ENCODE measurements at regions not wholly inside any gene's neighbourhood (a gene's known extent, or its start where the extent isn't known, plus 50 kb on each side); places are given as distances from the start of the nearest gene placed in this dataset.

DNA sequence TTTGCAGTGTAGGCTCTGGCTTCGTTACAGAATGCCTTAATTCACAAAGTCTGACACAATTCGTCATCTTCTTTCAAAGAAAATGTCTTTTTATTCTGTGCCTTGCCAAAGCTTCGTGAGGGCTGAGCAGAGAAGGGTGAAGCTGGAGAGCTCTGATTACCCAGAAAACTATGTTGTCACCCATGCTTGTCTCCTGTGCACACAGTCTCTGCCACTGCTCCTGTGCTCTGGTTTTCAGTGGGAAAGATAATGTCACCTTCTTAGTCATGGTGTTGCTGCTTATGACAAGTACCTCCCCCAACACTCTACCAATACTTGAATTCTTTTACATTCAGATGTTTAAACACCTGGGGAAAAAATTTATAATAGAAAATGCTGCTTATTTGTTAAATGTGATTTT is 509.2 kb upstream of the GRM7 start:
- Histone ChIP-seq H2AFZ (ENCODE audit: low read depth, low read length) (no peak overlapping the region), H3K27me3 (ENCODE audit: control insufficient read depth in 2 of 2, insufficient read depth in 2 of 2, low read length in 2 of 2) (no peaks in the 10 kb centered on the region), H3K4me1 (ENCODE audit: control insufficient read depth, extremely low read depth, insufficient read depth, low read length) (no peaks in the 10 kb centered on the region), H3K9ac (replicated peaks; ENCODE audit: extremely low read depth, insufficient read depth, low read length) (no peak overlapping the region), H3K9me1 (replicated peaks; ENCODE audit: control insufficient read depth, extremely low read depth, insufficient read depth, low read length) (no peaks in the 10 kb centered on the region), H3K79me2 (ENCODE audit: control insufficient read depth, insufficient read depth, low read length) (no peaks in the 10 kb centered on the region), H4K20me1 (replicated peaks; ENCODE audit: control insufficient read depth, extremely low read depth, insufficient read depth, low read length) (no peaks in the 10 kb centered on the region), H3K4me2 (ENCODE audit: insufficient read depth, low read length) (no peak overlapping the region), H3K36me3 (ENCODE audit: control insufficient read depth in 2 of 2, extremely low read depth in 1 of 2, insufficient read depth in 2 of 2, low read length in 2 of 2) (no peaks in the 10 kb centered on the region), H3K27ac (ENCODE audit: insufficient read depth, low read depth, low read length) (no peak overlapping the region), H3K4me3 (replicated peaks in 1 of 3; ENCODE audit: insufficient read depth in 1 of 3, low read depth in 1 of 3, low read length in 3 of 3) (no peak overlapping the region), H3K9me3 (replicated peaks; ENCODE audit: control insufficient read depth, insufficient read depth, low read length) (peaks cover 10% of the 10 kb centered on the region)
- FAIRE-seq = no peak
- intact Hi-C loops (cut with micrococcal nuclease) (no loop called here), dilution Hi-C loops (cut with MboI; ENCODE audit: extremely low pct_ligation_motif_present, low sequenced_read_pairs) (no loop called here)
- DNase-seq (ENCODE audit: low read depth, low spot score) = no peak
- TF ChIP-seq EZH2 (IDR thresholded peaks at IDR 0.05; ENCODE audit: borderline replicate concordance, low read depth, low read length, severe bottlenecking) = no peak
- TF ChIP-seq MYC (IDR thresholded peaks at IDR 0.05; ENCODE audit: low read depth, low read length) = no peak
- TF ChIP-seq JUN (IDR thresholded peaks at IDR 0.05; ENCODE audit: borderline replicate concordance, insufficient read depth, insufficient read length, low read depth) = no peak
- ChIA-PET CTCF (no interaction called here), POLR2A (no interaction called here)
- BruUV-seq (replicated peaks) = no TSS peak

DNA sequence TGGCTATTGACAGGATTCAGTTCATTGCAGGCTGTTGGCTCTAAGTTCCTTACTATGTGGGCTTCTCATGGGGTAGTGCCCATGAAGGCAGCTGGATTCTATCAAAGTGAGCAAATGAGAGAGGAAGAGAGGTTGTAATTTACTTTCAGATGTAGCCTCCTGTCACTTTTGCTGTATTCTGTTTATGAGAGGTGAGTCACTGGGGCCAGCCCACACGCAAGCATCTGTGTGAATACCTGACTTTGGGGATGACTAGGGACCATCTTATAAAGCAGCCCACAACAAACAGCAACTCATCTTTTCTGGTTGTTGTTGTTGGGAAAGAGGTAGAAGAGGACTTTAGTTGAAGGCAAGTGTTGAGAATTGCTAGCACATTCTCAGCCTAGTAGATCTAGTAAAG is 506.3 kb upstream of the GRM7 start:
- intact Hi-C loops (cut with micrococcal nuclease) = no loop called here

More for the DNA sequence above, 506.3 kb upstream of the GRM7 start:
- no peaks in the 10 kb centered on the region for H3K36me3 ChIP-seq (ENCODE audit: control insufficient read depth in 2 of 2, extremely low read depth in 1 of 2, insufficient read depth in 2 of 2, low read length in 2 of 2)
- no peak overlapping the region for H3K27ac ChIP-seq (ENCODE audit: insufficient read depth, low read depth, low read length)
- FAIRE-seq (no peak), DNase-seq (ENCODE audit: low read depth, low spot score) (no peak)
- H2AFZ ChIP-seq (ENCODE audit: low read depth, low read length) = no peak overlapping the region
- no peaks in the 10 kb centered on the region for H3K79me2 ChIP-seq (ENCODE audit: control insufficient read depth, insufficient read depth, low read length)
- ChIA-PET CTCF (no interaction called here), POLR2A (no interaction called here)
- BruUV-seq (replicated peaks) = no TSS peak
- no peak for TF ChIP-seq EZH2 (IDR thresholded peaks at IDR 0.05; ENCODE audit: borderline replicate concordance, low read depth, low read length, severe bottlenecking)
- TF ChIP-seq POLR2AphosphoS5 (IDR thresholded peaks at IDR 0.05; ENCODE audit: insufficient read depth, low read depth, low read length) = no peak
- TF ChIP-seq FOS (IDR thresholded peaks at IDR 0.05; ENCODE audit: borderline replicate concordance, insufficient read depth, low read length) = no peak
- no peak for TF ChIP-seq GATA2 (IDR thresholded peaks at IDR 0.05; ENCODE audit: insufficient read depth, insufficient read length, low read depth, low read length)
- no peak for TF ChIP-seq JUN (IDR thresholded peaks at IDR 0.05; ENCODE audit: borderline replicate concordance, insufficient read depth, insufficient read length, low read depth)
- TF ChIP-seq, protein P1, sequence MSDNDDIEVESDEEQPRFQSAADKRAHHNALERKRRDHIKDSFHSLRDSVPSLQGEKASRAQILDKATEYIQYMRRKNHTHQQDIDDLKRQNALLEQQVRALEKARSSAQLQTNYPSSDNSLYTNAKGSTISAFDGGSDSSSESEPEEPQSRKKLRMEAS (IDR thresholded peaks at IDR 0.05; ENCODE audit: insufficient read depth, insufficient read length) = no peak
- no peak for TF ChIP-seq MYC (IDR thresholded peaks at IDR 0.05; ENCODE audit: low read depth, low read length)
- no peak for TF ChIP-seq POLR2A (IDR thresholded peaks at IDR 0.05; ENCODE audit: low read depth, low read length)
- TF ChIP-seq, protein P2, sequence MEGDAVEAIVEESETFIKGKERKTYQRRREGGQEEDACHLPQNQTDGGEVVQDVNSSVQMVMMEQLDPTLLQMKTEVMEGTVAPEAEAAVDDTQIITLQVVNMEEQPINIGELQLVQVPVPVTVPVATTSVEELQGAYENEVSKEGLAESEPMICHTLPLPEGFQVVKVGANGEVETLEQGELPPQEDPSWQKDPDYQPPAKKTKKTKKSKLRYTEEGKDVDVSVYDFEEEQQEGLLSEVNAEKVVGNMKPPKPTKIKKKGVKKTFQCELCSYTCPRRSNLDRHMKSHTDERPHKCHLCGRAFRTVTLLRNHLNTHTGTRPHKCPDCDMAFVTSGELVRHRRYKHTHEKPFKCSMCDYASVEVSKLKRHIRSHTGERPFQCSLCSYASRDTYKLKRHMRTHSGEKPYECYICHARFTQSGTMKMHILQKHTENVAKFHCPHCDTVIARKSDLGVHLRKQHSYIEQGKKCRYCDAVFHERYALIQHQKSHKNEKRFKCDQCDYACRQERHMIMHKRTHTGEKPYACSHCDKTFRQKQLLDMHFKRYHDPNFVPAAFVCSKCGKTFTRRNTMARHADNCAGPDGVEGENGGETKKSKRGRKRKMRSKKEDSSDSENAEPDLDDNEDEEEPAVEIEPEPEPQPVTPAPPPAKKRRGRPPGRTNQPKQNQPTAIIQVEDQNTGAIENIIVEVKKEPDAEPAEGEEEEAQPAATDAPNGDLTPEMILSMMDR (IDR thresholded peaks at IDR 0.05; ENCODE audit: extremely low read depth in 1 of 2, insufficient read depth in 1 of 2, low read depth in 1 of 2, low read length in 2 of 2) = no peak
- dilution Hi-C loops (cut with MboI; ENCODE audit: extremely low pct_ligation_motif_present, low sequenced_read_pairs) = no loop called here
- peaks cover 12% of the 10 kb centered on the region for H3K9me3 ChIP-seq (replicated peaks; ENCODE audit: control insufficient read depth, insufficient read depth, low read length)
- H4K20me1 ChIP-seq (replicated peaks; ENCODE audit: control insufficient read depth, extremely low read depth, insufficient read depth, low read length) = no peaks in the 10 kb centered on the region
- H3K4me3 ChIP-seq (replicated peaks in 1 of 3; ENCODE audit: insufficient read depth in 1 of 3, low read depth in 1 of 3, low read length in 3 of 3) = no peak overlapping the region
- H3K27me3 ChIP-seq (ENCODE audit: control insufficient read depth in 2 of 2, insufficient read depth in 2 of 2, low read length in 2 of 2) = no peaks in the 10 kb centered on the region
- H3K4me2 ChIP-seq (ENCODE audit: insufficient read depth, low read length) = no peak overlapping the region
- H3K9me1 ChIP-seq (replicated peaks; ENCODE audit: control insufficient read depth, extremely low read depth, insufficient read depth, low read length) = no peaks in the 10 kb centered on the region
- no peaks in the 10 kb centered on the region for H3K4me1 ChIP-seq (ENCODE audit: control insufficient read depth, extremely low read depth, insufficient read depth, low read length)
- no peak overlapping the region for H3K9ac ChIP-seq (replicated peaks; ENCODE audit: extremely low read depth, insufficient read depth, low read length)

All from endothelial cell of umbilical vein (primary cell).